Naive thymus-derived CD4-positive, alpha-beta T cell (primary cell): ENCODE measurements at regions not wholly inside any gene's neighbourhood (a gene's known extent, or its start where the extent isn't known, plus 50 kb on each side); places are given as distances from the start of the nearest gene placed in this dataset.

Experiments
- ATAC-seq: fragments of 150-1000 bp; cut with Tn5 transposase; 2 replicates; pipeline ENCODE4 v1.10.0; 2021; ENCODE audit warnings: mild to moderate bottlenecking, moderate library complexity
- CTCF ChIA-PET: fragments of 350-600 bp; sonication (Branson Sonifier 250); formaldehyde crosslinking; loops from one replicate; lab custom pipeline; 2021; ENCODE audit warnings: antibody characterized with exemption; lab: Charles Lee
- POLR2A ChIA-PET: fragments of 350-600 bp; sonication (Branson Sonifier 250); formaldehyde crosslinking; loops from one replicate; lab custom pipeline; 2021; ENCODE audit warnings: antibody characterized with exemption, inconsistent platforms; lab: Charles Lee
- DNase-seq, 9 donors: peaks; one replicate each; pipeline versions ENCODE4 v3.0.0 to v3.0.0-alpha.2; 2020 to 2022; ENCODE audit warnings: mixed read lengths in 1 of 9
- H3K27ac ChIP-seq: one replicate; pipeline ENCODE4 v1.7.0; 2013; ENCODE audit warnings: mild to moderate bottlenecking, low read depth, low read length, moderate library complexity
- H3K27me3 ChIP-seq, 2 donors: one replicate each; pipeline ENCODE4 v1.7.0; 2013; ENCODE audit warnings: low read length in 2 of 2, mild to moderate bottlenecking in 2 of 2, moderate library complexity in 2 of 2; ENCODE audit not compliant: control insufficient read depth in 2 of 2, insufficient read depth in 2 of 2
- H3K36me3 ChIP-seq, 3 experiments: 1 replicate in 2 of 3; 2 replicates in 1 of 3; pipeline ENCODE4 v1.7.0; 2013; ENCODE audit warnings: low read length in 3 of 3, mild to moderate bottlenecking in 3 of 3, moderate library complexity in 1 of 3; ENCODE audit not compliant: insufficient read depth in 3 of 3, control insufficient read depth in 2 of 3
- H3K4me1 ChIP-seq, 2 donors: one replicate each; pipeline ENCODE4 v1.7.0; 2013; ENCODE audit warnings: low read length in 2 of 2, mild to moderate bottlenecking in 2 of 2, moderate library complexity in 1 of 2; ENCODE audit not compliant: control insufficient read depth in 2 of 2, insufficient read depth in 2 of 2
- H3K4me3 ChIP-seq: 2 replicates; pipeline ENCODE4 v1.7.0; 2013; ENCODE audit warnings: mild to moderate bottlenecking, low read length
- H3K9me3 ChIP-seq, 3 experiments: 1 replicate in 2 of 3; 2 replicates in 1 of 3; pipeline ENCODE4 v1.7.0; 2013; ENCODE audit warnings: low read length in 3 of 3; ENCODE audit not compliant: control insufficient read depth in 2 of 3
- H3K27ac Mint-ChIP-seq, 9 donors: one replicate each; pipeline ENCODE4 v1.8.0; 2020 to 2022; ENCODE audit warnings: mixed read lengths in 9 of 9, mild to moderate bottlenecking in 8 of 9, moderate library complexity in 5 of 9, inconsistent platforms in 2 of 9
- H3K27me3 Mint-ChIP-seq, 5 donors: one replicate each; pipeline ENCODE4 v1.8.0; 2021 to 2022; ENCODE audit warnings: mixed read lengths in 5 of 5, mild to moderate bottlenecking in 1 of 5
- H3K36me3 Mint-ChIP-seq, 5 donors: one replicate each; pipeline ENCODE4 v1.8.0; 2020 to 2022; ENCODE audit warnings: mixed read lengths in 5 of 5, mild to moderate bottlenecking in 3 of 5, inconsistent platforms in 1 of 5
- H3K4me1 Mint-ChIP-seq, 7 donors: one replicate each; pipeline ENCODE4 v1.8.0; 2020 to 2022; ENCODE audit warnings: mixed read lengths in 7 of 7, mild to moderate bottlenecking in 3 of 7, inconsistent platforms in 1 of 7
- H3K4me3 Mint-ChIP-seq, 10 donors: one replicate each; pipeline ENCODE4 v1.8.0; 2020 to 2022; ENCODE audit warnings: mild to moderate bottlenecking in 10 of 10, mixed read lengths in 10 of 10, moderate library complexity in 6 of 10, inconsistent platforms in 2 of 10
- H3K9me3 Mint-ChIP-seq, 11 donors: one replicate each; pipeline ENCODE4 v1.8.0; 2020 to 2022; ENCODE audit warnings: mixed read lengths in 11 of 11, mild to moderate bottlenecking in 4 of 11, inconsistent platforms in 1 of 11, moderate library complexity in 1 of 11
- intact Hi-C, 2 donors: fragments of 100-400 bp; cut with micrococcal nuclease; formaldehyde crosslinking; loops; one replicate each; pipeline ENCODE4 v1.15.1; 2023

DNA sequence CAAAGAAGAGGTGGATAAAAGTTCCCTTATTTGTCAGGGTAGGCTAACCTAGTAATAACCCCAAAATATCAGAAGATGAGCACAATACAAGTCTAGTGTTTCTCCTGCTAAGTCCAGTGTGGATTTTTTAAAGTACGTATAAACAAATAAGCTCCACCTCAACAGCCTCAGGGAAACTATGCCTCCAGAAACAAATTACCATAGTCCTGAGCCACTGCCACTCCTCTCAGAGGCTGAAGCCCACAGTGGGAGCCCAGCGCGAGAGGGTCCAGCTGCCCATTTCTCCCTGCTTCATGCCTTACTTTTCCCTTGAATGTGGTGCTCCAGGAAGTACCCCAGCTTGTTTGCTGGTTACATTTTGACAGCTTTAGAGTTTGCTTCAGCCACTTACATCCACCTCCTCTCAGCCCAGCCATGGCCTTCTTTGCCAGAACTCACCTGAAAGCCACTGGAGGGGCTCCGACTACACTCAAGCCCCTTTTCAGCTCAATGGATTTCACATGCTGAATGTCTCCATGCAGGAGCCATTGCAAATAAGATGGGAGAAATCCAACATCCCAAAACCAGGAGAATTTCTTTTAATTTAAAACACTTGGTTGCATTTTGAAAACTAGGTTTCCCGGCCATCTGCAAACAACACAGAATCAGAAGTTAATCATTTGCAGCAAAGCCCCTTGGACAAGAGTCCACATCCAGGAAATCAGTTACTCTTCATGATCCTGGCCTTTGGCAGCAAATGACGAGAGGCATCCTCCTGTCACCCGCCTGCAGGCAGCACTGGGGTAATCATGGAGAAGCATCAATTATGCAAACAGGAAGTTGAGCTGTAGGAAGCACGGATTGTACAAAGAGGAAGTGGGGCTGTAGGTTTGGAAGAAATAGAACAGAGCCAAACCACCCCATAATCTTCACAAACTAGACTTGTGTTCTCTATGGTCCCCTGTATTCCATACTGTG lies 138.1 kb downstream of the HERPUD2 start:
- ATAC-seq = peak; percentile 44

DNA sequence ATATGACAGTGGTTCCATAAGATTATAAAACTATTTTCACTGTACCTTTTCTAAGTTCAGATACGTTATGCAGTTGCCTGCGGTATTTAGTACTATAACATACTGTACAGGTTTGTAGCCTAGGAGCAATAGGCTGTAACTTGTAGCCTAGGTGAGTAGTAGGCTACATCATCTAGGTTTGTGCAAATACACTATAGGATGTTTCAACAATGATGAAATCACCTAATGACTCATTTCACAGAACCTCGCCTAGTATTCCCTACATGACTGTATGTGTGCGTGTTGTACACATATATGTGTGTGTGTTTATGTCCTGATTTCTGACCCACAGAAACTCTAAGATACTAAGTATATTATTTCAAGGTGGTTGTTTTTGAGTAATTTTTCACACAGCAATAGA lies 139.0 kb downstream of the HERPUD2 start:
- ATAC-seq (no peak), DNase-seq (no peak)
- H3K4me1 Mint-ChIP-seq = no peaks in the 10 kb centered on the region
- H3K27ac ChIP-seq = no peak overlapping the region
- H3K4me3 Mint-ChIP-seq = no peak overlapping the region
- no peaks in the 10 kb centered on the region for H3K4me1 ChIP-seq
- ChIA-PET POLR2A (no interaction called here), CTCF (no interaction called here)
- no peak overlapping the region for H3K27ac Mint-ChIP-seq
- H3K36me3 ChIP-seq = no peaks in the 10 kb centered on the region
- H3K27me3 Mint-ChIP-seq = peaks cover 0 to 15% (median 7%) of the 10 kb centered on the region in 5 donors
- intact Hi-C loops = no loop called here
- H3K36me3 Mint-ChIP-seq = peaks cover 0 to 3% (median 0%) of the 10 kb centered on the region in 5 donors
- no peaks in the 10 kb centered on the region for H3K9me3 Mint-ChIP-seq
- no peaks in the 10 kb centered on the region for H3K27me3 ChIP-seq
- no peaks in the 10 kb centered on the region for H3K9me3 ChIP-seq
- no peak overlapping the region for H3K4me3 ChIP-seq

More for the DNA sequence above, 138.1 kb downstream of the HERPUD2 start:
- H3K4me3 Mint-ChIP-seq = no peak overlapping the region
- no peaks in the 10 kb centered on the region for H3K9me3 Mint-ChIP-seq
- Histone ChIP-seq H3K27me3 (no peaks in the 10 kb centered on the region), H3K36me3 (no peaks in the 10 kb centered on the region), H3K4me1 (no peaks in the 10 kb centered on the region), H3K27ac (no peak overlapping the region), H3K9me3 (no peaks in the 10 kb centered on the region), H3K4me3 (no peak overlapping the region)
- H3K27ac Mint-ChIP-seq = no peak overlapping the region
- intact Hi-C loops = no loop called here
- ChIA-PET POLR2A (no interaction called here), CTCF (no interaction called here)
- peaks cover 0 to 3% (median 0%) of the 10 kb centered on the region in 5 donors for H3K36me3 Mint-ChIP-seq
- DNase-seq = no peak
- H3K4me1 Mint-ChIP-seq = no peaks in the 10 kb centered on the region
- peaks cover 0 to 20% (median 14%) of the 10 kb centered on the region in 5 donors for H3K27me3 Mint-ChIP-seq

GRCh38 chr7:35555386-35555785 lies 139.5 kb downstream of the HERPUD2 start:
- ATAC-seq (no peak), DNase-seq (no peak)
- CTCF ChIA-PET = no interaction called here
- Mint-ChIP-seq H3K27ac (no peak overlapping the region), H3K4me3 (no peak overlapping the region), H3K4me1 (no peaks in the 10 kb centered on the region), H3K36me3 (peaks cover 0 to 3% (median 0%) of the 10 kb centered on the region in 5 donors), H3K27me3 (peaks cover 0 to 11% (median 5%) of the 10 kb centered on the region in 5 donors), H3K9me3 (no peaks in the 10 kb centered on the region)
- Histone ChIP-seq H3K4me3 (no peak overlapping the region), H3K27me3 (no peaks in the 10 kb centered on the region), H3K36me3 (no peaks in the 10 kb centered on the region), H3K27ac (no peak overlapping the region), H3K9me3 (no peaks in the 10 kb centered on the region), H3K4me1 (no peaks in the 10 kb centered on the region)
- POLR2A ChIA-PET = no interaction called here
- intact Hi-C loops = no loop called here

- Mint-ChIP-seq H3K36me3 (peaks cover 0 to 3% (median 0%) of the 10 kb centered on the region in 5 donors), H3K4me1 (no peaks in the 10 kb centered on the region), H3K4me3 (no peak overlapping the region), H3K9me3 (no peaks in the 10 kb centered on the region), H3K27me3 (peaks cover 0 to 11% (median 5%) of the 10 kb centered on the region in 5 donors), H3K27ac (no peak overlapping the region)
- ChIA-PET POLR2A (no interaction called here), CTCF (no interaction called here)
- intact Hi-C loops = no loop called here
- Histone ChIP-seq H3K27me3 (no peaks in the 10 kb centered on the region), H3K36me3 (no peaks in the 10 kb centered on the region), H3K4me3 (no peak overlapping the region), H3K9me3 (no peaks in the 10 kb centered on the region), H3K27ac (no peak overlapping the region), H3K4me1 (no peaks in the 10 kb centered on the region)
- DNase-seq (no peak), ATAC-seq (no peak)
Observed at GRCh38 chr7:35553519-35553918, 141.4 kb downstream of the HERPUD2 start.

DNA sequence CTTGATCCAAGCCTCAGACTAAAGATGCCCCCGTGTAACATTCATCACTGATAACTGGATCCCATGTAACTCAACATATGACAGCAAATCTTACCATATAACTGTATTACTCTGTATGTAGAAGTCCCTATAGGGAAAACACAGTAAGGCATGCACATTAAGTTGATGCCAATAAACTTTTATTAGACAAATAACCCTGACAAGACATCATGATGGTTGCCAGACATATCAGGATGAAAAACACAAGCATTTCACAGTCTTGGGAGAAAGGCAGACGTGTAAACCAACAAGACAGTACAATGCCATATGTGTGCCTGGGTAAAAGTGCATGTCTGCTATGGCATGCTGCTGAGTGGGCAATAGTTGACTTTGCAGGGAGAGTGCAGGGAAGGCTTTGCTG lies 142.2 kb downstream of the HERPUD2 start:
- intact Hi-C loops = no loop called here
- H3K36me3 Mint-ChIP-seq = no peaks in the 10 kb centered on the region
- Histone ChIP-seq H3K27me3 (no peaks in the 10 kb centered on the region), H3K36me3 (no peaks in the 10 kb centered on the region), H3K9me3 (no peaks in the 10 kb centered on the region), H3K27ac (no peak overlapping the region), H3K4me1 (no peaks in the 10 kb centered on the region), H3K4me3 (no peak overlapping the region)
- no peaks in the 10 kb centered on the region for H3K9me3 Mint-ChIP-seq
- DNase-seq = no peak
- H3K27me3 Mint-ChIP-seq = peaks cover 0 to 11% (median 5%) of the 10 kb centered on the region in 5 donors
- ChIA-PET POLR2A (no interaction called here), CTCF (no interaction called here)
- H3K27ac Mint-ChIP-seq = no peak overlapping the region
- no peak for ATAC-seq
- no peaks in the 10 kb centered on the region for H3K4me1 Mint-ChIP-seq
- no peak overlapping the region for H3K4me3 Mint-ChIP-seq

DNA sequence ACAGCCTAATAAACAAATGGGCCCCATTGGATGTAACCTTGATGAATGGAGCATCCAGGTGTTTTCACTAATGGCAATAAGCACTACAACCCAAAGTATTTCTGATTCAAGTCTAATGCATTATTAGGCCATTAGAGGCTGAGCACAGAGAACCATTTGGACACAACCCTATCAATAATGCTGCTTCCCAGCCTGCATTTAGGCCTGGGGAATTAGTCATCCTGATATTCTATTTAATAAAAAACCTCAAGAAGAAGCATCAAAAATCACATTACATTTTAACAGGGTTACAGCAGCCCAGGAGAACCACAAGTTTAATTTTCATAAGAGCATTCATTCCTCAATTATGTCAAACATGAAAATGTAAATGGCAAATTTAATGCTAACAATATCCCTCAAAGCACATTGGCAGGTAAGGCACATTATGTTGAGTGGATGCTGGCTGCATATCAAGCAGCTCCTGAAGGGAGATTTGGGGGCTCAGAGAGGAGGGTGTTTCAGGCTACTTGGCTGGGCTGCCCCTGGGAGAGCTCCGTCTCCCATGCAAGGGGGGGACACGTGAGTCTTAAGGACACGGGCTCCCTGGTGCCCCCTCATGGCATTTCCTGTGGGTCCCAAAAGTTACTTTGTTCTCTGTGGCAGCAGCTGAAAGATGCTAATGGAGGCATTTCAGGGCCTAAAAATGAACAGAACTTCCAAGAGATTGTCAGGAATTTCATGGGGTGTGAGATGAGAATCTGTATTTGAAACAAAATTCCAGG lies 143.4 kb downstream of the HERPUD2 start:
- H3K27me3 ChIP-seq = no peaks in the 10 kb centered on the region
- H3K9me3 ChIP-seq = no peaks in the 10 kb centered on the region
- H3K4me1 ChIP-seq = no peaks in the 10 kb centered on the region
- POLR2A ChIA-PET = no interaction called here
- Mint-ChIP-seq H3K27ac (no peak overlapping the region), H3K4me1 (no peaks in the 10 kb centered on the region), H3K4me3 (no peak overlapping the region), H3K9me3 (no peaks in the 10 kb centered on the region), H3K36me3 (no peaks in the 10 kb centered on the region), H3K27me3 (peaks cover 0 to 11% (median 5%) of the 10 kb centered on the region in 5 donors)
- no peak for ATAC-seq
- CTCF ChIA-PET = no interaction called here
- intact Hi-C loops = no loop called here
- DNase-seq = no peak
- no peak overlapping the region for H3K4me3 ChIP-seq
- H3K36me3 ChIP-seq = no peaks in the 10 kb centered on the region
- no peak overlapping the region for H3K27ac ChIP-seq
